Esophagus muscularis mucosa (tissue), 4 donors: ENCODE measurements at regions not wholly inside any gene's neighbourhood (a gene's known extent, or its start where the extent isn't known, plus 50 kb on each side); places are given as distances from the start of the nearest gene placed in this dataset.

Source experiments
- DNase-seq: peaks from one replicate; pipeline ENCODE4 v3.0.0-alpha.2; 2017; ENCODE audit errors: extremely low spot score
- H3K27ac ChIP-seq, 4 donors: fragments of 200-600 bp; sonication (generic); replicated peaks in 1 of 4; 1 replicate in 3 of 4; 2 replicates in 1 of 4; pipeline ENCODE4 v1.5.1; 2016 to 2019; ENCODE audit warnings: mild to moderate bottlenecking in 1 of 4
- H3K27me3 ChIP-seq, 4 donors: fragments of 200-600 bp; sonication (generic); one replicate each; pipeline versions ENCODE4 v1.5.1 to v1.6.0; 2016 to 2019
- H3K36me3 ChIP-seq, 4 donors: fragments of 200-600 bp; sonication (generic); one replicate each; pipeline ENCODE4 v1.5.1; 2016 to 2019
- H3K4me1 ChIP-seq, 4 donors: fragments of 200-600 bp; sonication (generic); one replicate each; pipeline ENCODE4 v1.5.1; 2016 to 2019
- H3K4me3 ChIP-seq, 4 donors: fragments of 200-600 bp; sonication (generic); 1 replicate in 2 of 4; 2 replicates in 2 of 4; pipeline ENCODE4 v1.5.1; 2016 to 2019; ENCODE audit warnings: mild to moderate bottlenecking in 4 of 4, moderate library complexity in 1 of 4
- H3K9me3 ChIP-seq, 4 donors: fragments of 200-600 bp; sonication (generic); 1 replicate in 3 of 4; 2 replicates in 1 of 4; pipeline ENCODE4 v1.5.1; 2016 to 2019
- CTCF ChIP-seq, 3 experiments: fragments of 200-600 bp in 2 of 3; fragments of 450-650 bp in 1 of 3; sonication (generic) in 2 of 3; IDR thresholded peaks; one replicate each; pipeline ENCODE4 v1.5.1; 2017 to 2019; ENCODE audit warnings: antibody characterized with exemption in 3 of 3, mild to moderate bottlenecking in 2 of 3, moderate library complexity in 1 of 3
- EP300 ChIP-seq: sonication (generic); formaldehyde crosslinking; IDR thresholded peaks from one replicate; pipeline ENCODE4 v1.6.1; 2017; ENCODE audit warnings: antibody characterized with exemption
- POLR2A ChIP-seq: fragments of 450-650 bp; IDR thresholded peaks from one replicate; pipeline ENCODE4 v1.6.1; 2017; ENCODE audit warnings: antibody characterized with exemption, moderate library complexity, mild to moderate bottlenecking, low read depth
- POLR2AphosphoS5 ChIP-seq, 2 donors: sonication (generic); formaldehyde crosslinking; IDR thresholded peaks; one replicate each; pipeline ENCODE4 v1.6.1; 2017; ENCODE audit warnings: antibody characterized with exemption in 2 of 2
- WGBS: methylation state at CpG from one replicate; pipeline ENCODE4 v1.1.5; 2018; 5-methylcytosine and 5-hydroxymethylcytosine counted together
- intact Hi-C: fragments of 100-400 bp; cut with DNase I; formaldehyde crosslinking; loops from one replicate; pipeline ENCODE4 v1.15.1; 2023

GRCh38 chr4:12595489-12595888 is 888.7 kb downstream of the RAB28 start:
- no peak for TF ChIP-seq POLR2A
- TF ChIP-seq CTCF (IDR thresholded peaks at IDR 0.05): no peak
- TF ChIP-seq POLR2AphosphoS5 (IDR thresholded peaks at IDR 0.05): no peak
- no peak for TF ChIP-seq EP300
- no peak for DNase-seq
- WGBS: 81% methylated on average over 3 of the region's 4 CpGs
- Histone ChIP-seq H3K4me1 (no peaks in the 10 kb centered on the region), H3K36me3 (no peaks in the 10 kb centered on the region), H3K27me3 (no peaks in the 10 kb centered on the region), H3K9me3 (peaks cover 0 to 8% (median 4%) of the 10 kb centered on the region in 4 donors), H3K4me3 (no peak overlapping the region), H3K27ac (no peak overlapping the region)
- intact Hi-C loops: no loop called here

GRCh38 chr4:12588582-12588981 is 895.6 kb downstream of the RAB28 start:
- intact Hi-C loops: no loop called here

GRCh38 chr4:12586242-12587006 is 897.7 kb downstream of the RAB28 start:
- Histone ChIP-seq H3K27ac (no peak overlapping the region), H3K9me3 (no peaks in the 10 kb centered on the region), H3K4me3 (no peak overlapping the region), H3K4me1 (no peaks in the 10 kb centered on the region), H3K27me3 (no peaks in the 10 kb centered on the region), H3K36me3 (no peaks in the 10 kb centered on the region)
- intact Hi-C loops: no loop called here
- 70% methylated on average over 6 of the region's 6 CpGs for WGBS
- TF ChIP-seq CTCF (IDR thresholded peaks at IDR 0.05) (no peak), POLR2AphosphoS5 (IDR thresholded peaks at IDR 0.05) (no peak), EP300 (no peak), POLR2A (no peak)
- DNase-seq: no peak

More at GRCh38 chr4:12588582-12588981, 895.6 kb downstream of the RAB28 start:
- Histone ChIP-seq H3K4me3 (no peak overlapping the region), H3K27me3 (no peaks in the 10 kb centered on the region), H3K36me3 (no peaks in the 10 kb centered on the region), H3K9me3 (no peaks in the 10 kb centered on the region), H3K27ac (no peak overlapping the region), H3K4me1 (no peaks in the 10 kb centered on the region)
- DNase-seq: no peak
- no peak for TF ChIP-seq POLR2A
- no peak for TF ChIP-seq CTCF (IDR thresholded peaks at IDR 0.05)

- Histone ChIP-seq H3K27ac (no peak overlapping the region), H3K4me1 (no peaks in the 10 kb centered on the region), H3K36me3 (no peaks in the 10 kb centered on the region), H3K4me3 (no peak overlapping the region), H3K9me3 (no peaks in the 10 kb centered on the region), H3K27me3 (no peaks in the 10 kb centered on the region)
- TF ChIP-seq POLR2A: no peak
- no peak for TF ChIP-seq EP300
- TF ChIP-seq POLR2AphosphoS5 (IDR thresholded peaks at IDR 0.05): no peak
- no peak for TF ChIP-seq CTCF (IDR thresholded peaks at IDR 0.05)
- 38% methylated on average over 4 of the region's 4 CpGs for WGBS
- DNase-seq: no peak
- intact Hi-C loops: no loop called here
These were observed 899.8 kb downstream of the RAB28 start for GRCh38 chr4:12584116-12584875.
